Muscle of back (tissue), 3 donors: ENCODE measurements at regions not wholly inside any gene's neighbourhood (a gene's known extent, or its start where the extent isn't known, plus 50 kb on each side); places are given as distances from the start of the nearest gene placed in this dataset.
"Not testable (repeated sequence)": the region's sequence is repeated elsewhere in the genome, so short reads cannot be mapped to it uniquely, and the experiment has no call there.

Experiments used
- DNase-seq, 3 donors: peaks; one replicate each; pipeline versions ENCODE4 v3.0.0 to v3.0.0-alpha.2; 2013

DNA sequence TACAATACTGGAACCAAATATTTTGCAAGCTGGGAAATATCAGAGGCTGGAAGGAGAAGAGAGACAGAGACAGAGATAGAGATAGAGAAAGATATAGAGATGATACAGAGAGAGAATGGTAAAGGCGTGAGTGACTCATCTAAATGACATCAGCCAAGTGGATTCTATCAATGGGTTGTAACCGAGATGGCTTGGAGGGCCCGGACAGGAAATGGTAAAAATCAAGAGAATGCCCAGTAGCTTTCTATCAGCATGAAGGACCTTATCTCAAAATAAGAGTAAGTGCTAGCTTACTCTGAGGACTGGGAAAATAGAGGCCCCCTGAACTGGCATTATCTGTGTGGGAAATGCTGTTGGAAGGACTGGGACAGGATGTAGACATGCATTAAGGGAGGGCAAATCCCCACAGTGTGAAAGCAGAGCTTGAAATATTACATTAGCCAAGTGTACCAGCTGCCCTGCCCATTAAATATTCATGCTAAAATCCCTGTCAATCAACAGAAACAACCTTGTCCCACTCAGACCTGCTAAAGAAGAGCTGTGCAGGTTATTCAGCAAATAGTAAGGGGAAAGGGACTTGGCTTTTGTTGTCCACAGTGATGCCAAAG, 76.6 kb upstream of the ZNF644 start:
- no peak for DNase-seq

- DNase-seq = not testable (repeated sequence)
Observed at GRCh38 chr1:91095321-91095720, 73.5 kb upstream of the ZNF644 start.

DNA sequence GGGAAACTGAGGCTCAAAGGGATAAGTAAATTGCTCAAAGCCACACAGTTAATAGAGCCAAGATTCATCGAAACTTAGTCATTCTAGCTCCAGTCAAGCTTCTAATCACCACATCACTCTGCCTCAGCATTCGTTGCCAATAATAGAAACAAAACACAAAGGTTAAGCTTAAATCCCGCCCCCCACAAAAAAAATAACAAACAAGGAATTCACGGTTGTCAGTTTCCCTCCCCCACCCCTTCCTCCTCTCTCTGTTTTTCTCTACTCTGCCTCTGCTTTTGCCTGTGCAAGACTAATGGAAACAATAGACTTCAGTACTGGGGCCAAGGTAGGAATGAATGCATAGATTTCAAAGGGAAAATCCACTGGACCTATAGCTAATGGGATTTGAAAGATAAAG, 70.7 kb upstream of the ZNF644 start:
- no peak for DNase-seq

DNA sequence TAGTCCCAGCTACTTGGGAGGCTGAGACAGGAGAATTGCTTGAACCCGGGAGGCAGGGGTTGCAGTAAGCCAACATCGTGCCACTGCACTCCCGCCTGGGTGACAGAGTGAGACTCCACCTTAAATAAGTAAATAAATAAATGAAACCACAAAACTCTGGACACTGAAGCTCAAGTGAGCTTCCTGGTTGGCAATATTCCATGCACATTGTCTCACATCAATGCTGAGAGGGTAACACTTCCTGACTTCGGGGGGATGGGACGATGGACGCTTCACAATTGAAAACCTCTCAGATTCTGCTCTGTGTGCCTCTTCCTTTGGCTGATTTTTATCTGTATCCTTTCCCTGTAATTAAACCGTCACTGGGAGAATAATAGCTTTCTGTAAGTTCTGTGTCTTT, 70.0 kb upstream of the ZNF644 start:
- no peak for DNase-seq

DNA sequence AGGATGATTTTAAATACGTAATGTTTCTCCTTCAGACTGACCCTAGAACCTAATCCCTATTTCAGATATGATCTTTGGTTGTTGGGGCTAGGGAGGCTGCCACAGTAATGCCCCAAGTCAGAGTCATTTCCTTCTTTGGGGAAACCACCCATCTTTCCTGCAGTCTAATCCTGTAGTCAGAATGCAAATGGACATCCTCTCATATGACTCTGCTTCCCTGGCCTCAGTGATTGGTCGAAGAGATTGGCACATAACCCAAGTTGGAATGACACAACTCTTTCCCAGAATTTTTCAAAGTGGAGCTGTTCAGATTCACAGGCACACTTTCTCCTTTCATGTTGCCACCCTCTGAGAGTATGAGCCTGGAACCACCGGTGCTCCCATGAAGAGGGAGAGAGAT, 58.8 kb upstream of the ZNF644 start:
- DNase-seq = no peak

- no peak for DNase-seq
Observed at GRCh38 chr1:91078859-91079258, 57.0 kb upstream of the ZNF644 start.

GRCh38 chr1:91076834-91077233, 55.0 kb upstream of the ZNF644 start:
- no peak for DNase-seq

GRCh38 chr1:91075233-91076135, 53.6 kb upstream of the ZNF644 start:
- no peak for DNase-seq

- DNase-seq = no peak
Observed at GRCh38 chr1:91073299-91073698, 51.5 kb upstream of the ZNF644 start.

DNA sequence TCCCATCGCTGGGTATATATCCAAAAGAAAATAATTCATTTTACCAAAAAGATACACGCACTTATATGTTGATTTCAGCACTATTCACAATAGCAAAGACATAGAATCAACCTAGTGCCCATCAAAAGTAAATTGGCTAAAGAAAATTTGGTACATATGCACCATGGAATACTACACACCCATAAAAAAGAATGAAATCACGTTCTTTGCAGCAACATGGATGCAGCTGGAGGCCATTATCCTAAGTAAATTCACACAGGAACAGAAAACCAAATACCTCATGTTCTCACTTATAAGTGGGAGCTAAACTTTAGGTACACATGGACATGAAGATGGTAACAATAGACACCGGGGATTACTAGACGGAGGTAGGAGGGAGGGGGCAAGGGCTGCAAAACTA, 50.0 kb upstream of the ZNF644 start:
- no peak for DNase-seq
